Lower leg skin (tissue), 4 donors: ENCODE measurements at regions not wholly inside any gene's neighbourhood (a gene's known extent, or its start where the extent isn't known, plus 50 kb on each side); places are given as distances from the start of the nearest gene placed in this dataset.

ENCODE experiments used
- DNase-seq, 2 donors: peaks; one replicate each; pipeline ENCODE4 v3.0.0-alpha.2; 2019; ENCODE audit warnings: low spot score in 2 of 2
- H3K4me3 ChIP-seq: fragments of 200-600 bp; sonication (generic); 2 replicates; pipeline ENCODE4 v1.5.1; 2017; ENCODE audit warnings: mild to moderate bottlenecking, low read depth; ENCODE audit not compliant: poor library complexity, severe bottlenecking
- POLR2A ChIP-seq, 2 donors: fragments of 450-650 bp; IDR thresholded peaks; one replicate each; pipeline ENCODE4 v1.6.1; 2016 to 2017; ENCODE audit warnings: antibody characterized with exemption in 2 of 2, mild to moderate bottlenecking in 1 of 2, moderate library complexity in 1 of 2
- WGBS, 2 donors: methylation state at CpG; one replicate each; pipeline ENCODE4 v1.1.5; 2018; 5-methylcytosine and 5-hydroxymethylcytosine counted together
- intact Hi-C: fragments of 100-400 bp; cut with DNase I; formaldehyde crosslinking; loops from one replicate; pipeline ENCODE4 v1.15.0; 2023; ENCODE audit warnings: low total_unique reads
- TF ChIP-seq, protein P1 (sequence below), 3 donors: fragments of 450-650 bp; IDR thresholded peaks; one replicate each; pipeline ENCODE4 v1.5.1; 2016; ENCODE audit warnings: antibody characterized with exemption in 3 of 3, mild to moderate bottlenecking in 3 of 3, moderate library complexity in 2 of 3

DNA sequence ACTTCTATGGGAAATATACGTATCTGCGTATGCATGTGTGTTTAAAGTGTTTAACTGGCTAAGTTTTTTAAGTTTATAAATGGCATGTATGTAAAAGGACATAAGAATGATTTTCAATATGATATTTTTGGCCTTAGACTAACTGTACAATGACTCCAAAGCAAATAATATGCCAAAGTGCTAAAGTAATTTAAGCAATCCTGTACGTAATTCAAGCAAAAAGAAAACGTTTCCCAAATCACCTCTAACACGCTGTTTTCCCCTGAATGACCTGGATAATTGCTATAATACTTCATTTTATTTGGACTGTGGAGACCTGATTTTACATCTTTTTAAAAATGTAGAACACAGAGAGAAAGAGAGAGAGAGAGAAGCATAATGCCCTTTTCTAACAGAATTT is 183.0 kb upstream of the HAND2 start:
- no peak overlapping the region for H3K4me3 ChIP-seq
- DNase-seq, result no peak
- 81 to 84% methylated on average over 5 of the region's 5 CpGs for WGBS, 2 donors
- TF ChIP-seq, protein P1, sequence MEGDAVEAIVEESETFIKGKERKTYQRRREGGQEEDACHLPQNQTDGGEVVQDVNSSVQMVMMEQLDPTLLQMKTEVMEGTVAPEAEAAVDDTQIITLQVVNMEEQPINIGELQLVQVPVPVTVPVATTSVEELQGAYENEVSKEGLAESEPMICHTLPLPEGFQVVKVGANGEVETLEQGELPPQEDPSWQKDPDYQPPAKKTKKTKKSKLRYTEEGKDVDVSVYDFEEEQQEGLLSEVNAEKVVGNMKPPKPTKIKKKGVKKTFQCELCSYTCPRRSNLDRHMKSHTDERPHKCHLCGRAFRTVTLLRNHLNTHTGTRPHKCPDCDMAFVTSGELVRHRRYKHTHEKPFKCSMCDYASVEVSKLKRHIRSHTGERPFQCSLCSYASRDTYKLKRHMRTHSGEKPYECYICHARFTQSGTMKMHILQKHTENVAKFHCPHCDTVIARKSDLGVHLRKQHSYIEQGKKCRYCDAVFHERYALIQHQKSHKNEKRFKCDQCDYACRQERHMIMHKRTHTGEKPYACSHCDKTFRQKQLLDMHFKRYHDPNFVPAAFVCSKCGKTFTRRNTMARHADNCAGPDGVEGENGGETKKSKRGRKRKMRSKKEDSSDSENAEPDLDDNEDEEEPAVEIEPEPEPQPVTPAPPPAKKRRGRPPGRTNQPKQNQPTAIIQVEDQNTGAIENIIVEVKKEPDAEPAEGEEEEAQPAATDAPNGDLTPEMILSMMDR (IDR thresholded peaks at IDR 0.05), result no peak
- TF ChIP-seq POLR2A (IDR thresholded peaks at IDR 0.05), result no peak
- intact Hi-C loops, result no loop called here

DNA sequence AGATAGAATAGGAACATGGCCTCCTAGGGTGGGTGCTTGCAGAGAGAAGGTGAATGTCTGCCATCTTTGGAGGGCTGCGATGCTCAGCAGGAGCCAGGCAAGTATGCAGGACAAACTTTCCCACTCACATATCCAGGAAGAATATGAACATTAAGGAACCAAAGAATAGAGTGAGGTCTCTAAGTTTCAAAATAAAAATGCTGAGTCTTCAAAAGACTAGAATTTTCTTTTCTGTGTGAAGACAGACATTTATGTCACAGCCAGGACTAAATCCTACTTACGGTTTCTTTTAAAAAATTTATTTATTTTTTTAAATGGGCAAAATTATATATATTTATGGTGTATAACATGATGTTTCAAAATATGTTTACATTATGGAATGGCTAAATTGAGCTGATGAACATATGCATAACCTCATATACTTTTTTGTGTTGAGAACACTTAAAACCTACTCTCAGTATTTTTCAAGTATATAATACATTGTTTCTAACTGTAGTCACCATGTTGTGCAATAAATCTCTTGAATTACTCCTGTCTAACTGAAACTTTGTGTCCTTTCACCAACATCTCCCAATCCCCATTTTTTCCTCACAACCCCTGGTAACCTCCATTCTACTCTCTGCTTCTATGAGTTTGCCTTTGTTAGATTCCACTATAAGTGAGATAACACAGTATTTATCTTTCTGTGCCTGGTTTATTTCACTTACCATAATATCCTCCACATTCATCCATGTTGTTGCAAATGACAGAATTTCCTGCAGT is 177.8 kb upstream of the HAND2 start:
- TF ChIP-seq, protein P1 (IDR thresholded peaks at IDR 0.05), result no peak
- no peak for TF ChIP-seq POLR2A (IDR thresholded peaks at IDR 0.05)
- intact Hi-C loops, result no loop called here
- WGBS, 2 donors, result 96 to 98% methylated on average over 2 of the region's 2 CpGs
- H3K4me3 ChIP-seq, result no peak overlapping the region
- DNase-seq, result no peak

DNA sequence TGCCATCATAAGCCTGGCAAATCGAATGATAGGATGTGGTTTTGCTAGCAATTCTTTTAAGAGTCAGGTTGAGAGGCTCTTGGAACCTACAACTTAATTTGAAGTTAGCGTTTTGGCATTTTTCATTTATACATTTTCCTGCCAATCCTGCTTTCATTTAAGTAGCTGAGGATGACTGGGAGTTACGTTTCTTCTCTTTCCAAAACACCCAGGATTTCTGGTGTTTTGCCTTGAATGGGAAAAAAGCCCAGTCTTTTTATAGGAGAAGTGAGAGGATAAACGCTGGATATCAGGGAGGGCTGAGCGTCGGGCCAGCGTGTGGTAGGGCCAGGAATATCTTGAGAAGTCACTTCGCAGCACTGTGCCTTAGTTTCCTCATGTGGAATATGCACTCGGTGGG is 174.2 kb upstream of the HAND2 start:
- intact Hi-C loops, result no loop called here
- H3K4me3 ChIP-seq, result no peak overlapping the region
- WGBS, 2 donors, result 68% methylated on average over 9 of the region's 9 CpGs
- no peak for DNase-seq
- TF ChIP-seq, protein P1 (IDR thresholded peaks at IDR 0.05), result no peak

DNA sequence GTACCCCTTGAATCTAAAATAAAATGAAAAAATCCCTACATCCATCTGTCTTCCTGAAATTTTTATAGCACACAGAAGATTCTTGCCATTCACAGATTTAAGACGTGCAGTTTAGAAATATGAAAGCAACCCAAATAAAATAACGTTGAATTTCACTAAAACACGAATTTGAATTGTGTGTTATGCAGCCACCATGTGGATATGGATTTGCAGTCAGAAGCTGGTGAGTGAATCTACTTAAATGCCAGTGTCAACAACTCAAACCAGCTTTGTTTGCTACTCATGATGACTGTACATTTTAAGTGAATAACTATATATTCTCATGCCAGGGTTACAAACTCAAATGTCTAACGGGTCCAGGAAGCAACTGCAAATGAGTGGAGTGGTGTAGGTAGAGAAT is 173.0 kb upstream of the HAND2 start:
- H3K4me3 ChIP-seq, result no peak overlapping the region
- intact Hi-C loops, result no loop called here
- DNase-seq, result no peak
- TF ChIP-seq, protein P1 (IDR thresholded peaks at IDR 0.05), result no peak
- TF ChIP-seq POLR2A (IDR thresholded peaks at IDR 0.05), result no peak
- 68 to 71% methylated on average over 4 of the region's 4 CpGs for WGBS, 2 donors

DNA sequence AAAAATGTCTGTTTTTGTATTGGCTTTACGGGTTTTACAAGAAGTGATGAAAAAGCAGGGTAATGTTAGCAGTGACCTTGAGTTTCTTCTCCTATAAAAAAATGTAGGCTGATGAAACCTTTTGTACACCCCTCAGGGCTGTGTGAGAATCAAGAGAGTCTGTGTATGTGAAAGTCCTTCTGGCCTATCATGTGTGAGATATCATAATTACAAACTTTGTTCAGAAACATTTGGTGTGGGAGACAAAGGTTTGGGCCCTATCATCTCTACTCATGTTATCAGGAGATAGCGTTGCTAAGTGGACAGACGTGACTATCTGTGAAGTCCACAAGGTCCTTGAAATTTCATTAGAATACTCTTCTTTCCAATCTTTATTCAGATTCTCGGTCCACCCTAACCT is 170.6 kb upstream of the HAND2 start:
- no peak overlapping the region for H3K4me3 ChIP-seq
- TF ChIP-seq, protein P1 (IDR thresholded peaks at IDR 0.05), result no peak
- no peak for DNase-seq
- intact Hi-C loops, result no loop called here
- WGBS, 2 donors, result 94 to 95% methylated on average over 4 of the region's 4 CpGs
